ENCODE measurements at regions not wholly inside any gene's neighbourhood (a gene's known extent, or its start where the extent isn't known, plus 50 kb on each side); places are given as distances from the start of the nearest gene placed in this dataset.

DNA sequence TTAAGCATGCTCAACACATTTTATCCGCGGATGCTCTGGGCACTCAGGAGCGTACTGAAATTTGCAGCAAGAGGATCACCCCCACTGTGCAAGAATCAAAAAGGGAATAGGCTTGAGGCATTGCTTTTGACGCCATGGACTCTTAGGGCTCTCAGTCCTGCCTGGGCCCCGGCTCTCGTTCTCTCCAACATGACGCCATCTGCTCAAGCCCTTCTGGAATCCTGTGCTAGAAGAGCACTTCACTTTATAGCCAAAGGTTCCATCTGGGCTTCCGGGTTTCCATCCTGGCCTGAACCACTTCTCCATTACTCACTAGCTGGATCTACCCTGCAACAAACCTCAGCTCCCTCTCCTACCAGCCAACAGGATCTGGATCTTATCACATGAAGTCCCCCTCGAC is 105.3 kb downstream of the FOXF2 start:
- TF ChIP-seq FOXK2 (IDR thresholded peaks at IDR 0.05) (no peak), TARDBP (IDR thresholded peaks at IDR 0.05) (no peak), SP1 (IDR thresholded peaks at IDR 0.05) (no peak), NFRKB (IDR thresholded peaks at IDR 0.05) (no peak), LEF1 (IDR thresholded peaks at IDR 0.05; ENCODE audit: borderline replicate concordance) (no peak), BHLHE40 (IDR thresholded peaks at IDR 0.05; ENCODE audit: borderline replicate concordance) (no peak), FOXA1 (IDR thresholded peaks at IDR 0.05) (no peak), L3MBTL2 (conservative IDR thresholded peaks at IDR 0.05) (no peak), FOXM1 (IDR thresholded peaks at IDR 0.05; ENCODE audit: borderline replicate concordance) (no peak), HDGF (IDR thresholded peaks at IDR 0.05; ENCODE audit: borderline replicate concordance) (no peak)
